GM12865 (cell line): ENCODE measurements at regions not wholly inside any gene's neighbourhood (a gene's known extent, or its start where the extent isn't known, plus 50 kb on each side); places are given as distances from the start of the nearest gene placed in this dataset.

Experiments used
- DNase-seq: peaks from one replicate; pipeline ENCODE4 v3.0.0; 2010; ENCODE audit warnings: low read depth
- H3K4me3 ChIP-seq: 2 replicates; pipeline ENCODE4 v1.5.1; 2011; ENCODE audit warnings: mild to moderate bottlenecking, low read depth, low read length, control low read depth
- CTCF ChIP-seq: IDR thresholded peaks from 2 replicates; pipeline ENCODE4 v1.5.1; 2011; ENCODE audit warnings: low read length, control low read depth, low read depth, inconsistent platforms; ENCODE audit not compliant: insufficient read depth; ENCODE audit errors: missing control alignments

GRCh38 chr5:85484982-85485574, 1100.4 kb upstream of the EDIL3 start:
- TF ChIP-seq CTCF: no peak
- DNase-seq: no peak
- no peak overlapping the region for H3K4me3 ChIP-seq

- no peak for TF ChIP-seq CTCF
- no peak for DNase-seq
- no peak overlapping the region for H3K4me3 ChIP-seq
These were observed 1103.6 kb upstream of the EDIL3 start for GRCh38 chr5:85488295-85488694.

GRCh38 chr5:85500869-85501268, 1116.2 kb upstream of the EDIL3 start:
- no peak for DNase-seq
- no peak overlapping the region for H3K4me3 ChIP-seq
- no peak for TF ChIP-seq CTCF

GRCh38 chr5:85512896-85513295, 1104.8 kb upstream of the COX7C start:
- no peak overlapping the region for H3K4me3 ChIP-seq
- no peak for DNase-seq
- TF ChIP-seq CTCF: no peak

- TF ChIP-seq CTCF: no peak
- no peak overlapping the region for H3K4me3 ChIP-seq
- no peak for DNase-seq
These were observed 1102.2 kb upstream of the COX7C start for GRCh38 chr5:85515588-85515987.

- no peak for TF ChIP-seq CTCF
- DNase-seq: no peak
- H3K4me3 ChIP-seq: no peak overlapping the region
These were observed 1100.4 kb upstream of the COX7C start for GRCh38 chr5:85517386-85517785.

GRCh38 chr5:85533341-85534047, 1084.2 kb upstream of the COX7C start:
- TF ChIP-seq CTCF: no peak
- no peak overlapping the region for H3K4me3 ChIP-seq
- DNase-seq: no peak
